Vagina (tissue), 2 donors: ENCODE measurements at regions not wholly inside any gene's neighbourhood (a gene's known extent, or its start where the extent isn't known, plus 50 kb on each side); places are given as distances from the start of the nearest gene placed in this dataset.
A peak's percentile ranks its signal among the peaks of the same experiment; 100 is the strongest.

Experiments used
- DNase-seq, 2 donors: peaks; one replicate each; pipeline ENCODE4 v3.0.0-alpha.2; 2017; ENCODE audit errors: extremely low spot score in 2 of 2
- H3K27ac ChIP-seq: fragments of 200-600 bp; sonication (generic); one replicate; pipeline ENCODE4 v1.5.1; 2019
- H3K27me3 ChIP-seq: fragments of 200-600 bp; sonication (generic); one replicate; pipeline ENCODE4 v1.5.1; 2019
- H3K36me3 ChIP-seq, 2 donors: fragments of 200-600 bp; sonication (generic); one replicate each; pipeline ENCODE4 v1.5.1; 2017 to 2019
- H3K4me1 ChIP-seq: fragments of 200-600 bp; sonication (generic); one replicate; pipeline ENCODE4 v1.5.1; 2019
- H3K4me3 ChIP-seq, 2 donors: fragments of 200-600 bp; sonication (generic); 1 replicate in 1 of 2; 2 replicates in 1 of 2; pipeline ENCODE4 v1.5.1; 2016 to 2019
- H3K9me3 ChIP-seq: fragments of 200-600 bp; sonication (generic); one replicate; pipeline ENCODE4 v1.5.1; 2019
- CTCF ChIP-seq, 3 experiments: fragments of 450-650 bp in 2 of 3; fragments of 200-600 bp in 1 of 3; sonication (generic) in 1 of 3; IDR thresholded peaks; one replicate each; pipeline ENCODE4 v1.5.1; 2017 to 2019; ENCODE audit warnings: antibody characterized with exemption in 3 of 3, mild to moderate bottlenecking in 2 of 3, moderate library complexity in 2 of 3
- POLR2A ChIP-seq, 2 donors: fragments of 450-650 bp; IDR thresholded peaks; one replicate each; pipeline ENCODE4 v1.6.1; 2017; ENCODE audit warnings: antibody characterized with exemption in 2 of 2, mild to moderate bottlenecking in 2 of 2, moderate library complexity in 2 of 2
- POLR2AphosphoS5 ChIP-seq, 2 donors: sonication (generic); formaldehyde crosslinking; IDR thresholded peaks; one replicate each; pipeline ENCODE4 v1.9.0; 2017; ENCODE audit warnings: antibody characterized with exemption in 2 of 2, mild to moderate bottlenecking in 2 of 2, low read depth in 1 of 2; ENCODE audit not compliant: insufficient read depth in 1 of 2
- intact Hi-C: fragments of 100-400 bp; cut with DNase I; formaldehyde crosslinking; loops from one replicate; pipeline ENCODE4 v1.15.1; 2023

- Histone ChIP-seq H3K4me3 (no peak overlapping the region), H3K27me3 (no peaks in the 10 kb centered on the region), H3K27ac (no peak overlapping the region), H3K4me1 (peaks cover 13% of the 10 kb centered on the region), H3K9me3 (no peaks in the 10 kb centered on the region), H3K36me3 (no peaks in the 10 kb centered on the region)
- TF ChIP-seq CTCF (IDR thresholded peaks at IDR 0.05) (no peak), POLR2A (IDR thresholded peaks at IDR 0.05) (no peak), POLR2AphosphoS5 (IDR thresholded peaks at IDR 0.05; ENCODE audit: insufficient read depth in 1 of 2, low read depth in 1 of 2) (no peak)
- intact Hi-C loops = no loop called here
- no peak for DNase-seq
Observed at GRCh38 chr3:87788516-87788915, 270.3 kb downstream of the CGGBP1 start.

GRCh38 chr3:87780811-87781210 lies 278.0 kb downstream of the CGGBP1 start:
- no peaks in the 10 kb centered on the region for H3K36me3 ChIP-seq
- H3K9me3 ChIP-seq = no peaks in the 10 kb centered on the region
- H3K27ac ChIP-seq = no peak overlapping the region
- no peak for DNase-seq
- no peak for TF ChIP-seq POLR2A (IDR thresholded peaks at IDR 0.05)
- TF ChIP-seq POLR2AphosphoS5 (IDR thresholded peaks at IDR 0.05; ENCODE audit: insufficient read depth in 1 of 2, low read depth in 1 of 2) = no peak
- no peak for TF ChIP-seq CTCF (IDR thresholded peaks at IDR 0.05)
- intact Hi-C loops = no loop called here
- no peaks in the 10 kb centered on the region for H3K27me3 ChIP-seq
- no peaks in the 10 kb centered on the region for H3K4me1 ChIP-seq
- H3K4me3 ChIP-seq = no peak overlapping the region

- no peaks in the 10 kb centered on the region for H3K9me3 ChIP-seq
- intact Hi-C loops = no loop called here
Observed at GRCh38 chr3:87778876-87779275, 279.9 kb downstream of the CGGBP1 start.

GRCh38 chr3:87771337-87772192 lies 287.2 kb downstream of the CGGBP1 start:
- no peaks in the 10 kb centered on the region for H3K36me3 ChIP-seq
- no peak overlapping the region for H3K27ac ChIP-seq
- no peaks in the 10 kb centered on the region for H3K9me3 ChIP-seq
- no peak for DNase-seq
- no peak overlapping the region for H3K4me3 ChIP-seq
- intact Hi-C loops = no loop called here
- H3K4me1 ChIP-seq = no peaks in the 10 kb centered on the region
- TF ChIP-seq CTCF (IDR thresholded peaks at IDR 0.05) = peak in 1 of 3 experiments; percentile 31
- TF ChIP-seq POLR2AphosphoS5 (IDR thresholded peaks at IDR 0.05; ENCODE audit: insufficient read depth in 1 of 2, low read depth in 1 of 2) = no peak
- H3K27me3 ChIP-seq = no peaks in the 10 kb centered on the region

More at GRCh38 chr3:87778876-87779275, 279.9 kb downstream of the CGGBP1 start:
- H3K27me3 ChIP-seq = no peaks in the 10 kb centered on the region
- no peak overlapping the region for H3K27ac ChIP-seq
- no peak for TF ChIP-seq POLR2A (IDR thresholded peaks at IDR 0.05)
- H3K4me3 ChIP-seq = no peak overlapping the region
- H3K4me1 ChIP-seq = no peaks in the 10 kb centered on the region
- no peak for DNase-seq
- H3K36me3 ChIP-seq = no peaks in the 10 kb centered on the region

GRCh38 chr3:87766721-87767120 lies 292.1 kb downstream of the CGGBP1 start:
- H3K27ac ChIP-seq = no peak overlapping the region
- no peaks in the 10 kb centered on the region for H3K9me3 ChIP-seq
- no peaks in the 10 kb centered on the region for H3K27me3 ChIP-seq
- no peak for DNase-seq
- intact Hi-C loops = no loop called here
- TF ChIP-seq POLR2AphosphoS5 (IDR thresholded peaks at IDR 0.05; ENCODE audit: insufficient read depth in 1 of 2, low read depth in 1 of 2) = no peak
- TF ChIP-seq CTCF (IDR thresholded peaks at IDR 0.05) = no peak
- TF ChIP-seq POLR2A (IDR thresholded peaks at IDR 0.05) = no peak
- H3K4me3 ChIP-seq = no peak overlapping the region
- no peaks in the 10 kb centered on the region for H3K36me3 ChIP-seq
- H3K4me1 ChIP-seq = no peaks in the 10 kb centered on the region
